HG03280 (cell line): ENCODE measurements at regions not wholly inside any gene's neighbourhood (a gene's known extent, or its start where the extent isn't known, plus 50 kb on each side); places are given as distances from the start of the nearest gene placed in this dataset.

Experiments used
- ATAC-seq: cut with Tn5 transposase; IDR thresholded peaks from one replicate; pipeline ENCODE4 v1.9.1; 2021; ENCODE audit warnings: mild to moderate bottlenecking, moderate library complexity; ENCODE audit not compliant: unreplicated experiment

- ATAC-seq = no peak
Measured at GRCh38 chr5:167481345-167481744, 810.1 kb upstream of the WWC1 start.

GRCh38 chr5:167482555-167482954 lies 808.9 kb upstream of the WWC1 start:
- no peak for ATAC-seq

GRCh38 chr5:167485061-167485774 lies 806.2 kb upstream of the WWC1 start:
- no peak for ATAC-seq

GRCh38 chr5:167488371-167488770 lies 803.1 kb upstream of the WWC1 start:
- no peak for ATAC-seq

GRCh38 chr5:167489202-167489601 lies 802.2 kb upstream of the WWC1 start:
- ATAC-seq = peak; percentile 47

GRCh38 chr5:167503926-167504720 lies 787.3 kb upstream of the WWC1 start:
- ATAC-seq = no peak

- no peak for ATAC-seq
Measured at GRCh38 chr5:167507463-167508233, 783.8 kb upstream of the WWC1 start.

GRCh38 chr5:167509076-167509475 lies 782.4 kb upstream of the WWC1 start:
- ATAC-seq = no peak

- ATAC-seq = no peak
Measured at GRCh38 chr5:167511276-167511675, 780.2 kb upstream of the WWC1 start.

GRCh38 chr5:167512111-167512510 lies 779.3 kb upstream of the WWC1 start:
- no peak for ATAC-seq

GRCh38 chr5:167513381-167513780 lies 778.1 kb upstream of the WWC1 start:
- ATAC-seq = no peak

- ATAC-seq = no peak
Measured at GRCh38 chr5:167514461-167514860, 777.0 kb upstream of the WWC1 start.

- no peak for ATAC-seq
Measured at GRCh38 chr5:167525004-167525403, 766.4 kb upstream of the WWC1 start.

GRCh38 chr5:167528651-167529050 lies 762.8 kb upstream of the WWC1 start:
- ATAC-seq = no peak

- no peak for ATAC-seq
Measured at GRCh38 chr5:167530548-167530947, 760.9 kb upstream of the WWC1 start.

- no peak for ATAC-seq
Measured at GRCh38 chr5:167533814-167534795, 757.3 kb upstream of the WWC1 start.

- no peak for ATAC-seq
Measured at GRCh38 chr5:167539747-167540146, 751.7 kb upstream of the WWC1 start.

- ATAC-seq = no peak
Measured at GRCh38 chr5:167546270-167546669, 745.2 kb upstream of the WWC1 start.

GRCh38 chr5:167552356-167552755 lies 739.1 kb upstream of the WWC1 start:
- no peak for ATAC-seq

GRCh38 chr5:167553511-167553910 lies 737.9 kb upstream of the WWC1 start:
- ATAC-seq = no peak
